H1 (cell line): ENCODE measurements at regions not wholly inside any gene's neighbourhood (a gene's known extent, or its start where the extent isn't known, plus 50 kb on each side); places are given as distances from the start of the nearest gene placed in this dataset.

Experiments
- CTCF ChIA-PET: fragments of 300-600 bp; sonication (Branson Sonifier 250); formaldehyde crosslinking; loops from one replicate; lab custom pipeline; 2021; ENCODE audit not compliant: partially characterized antibody; lab: Charles Lee
- POLR2A ChIA-PET: fragments of 300-600 bp; sonication (Branson Sonifier 250); formaldehyde crosslinking; loops from one replicate; lab custom pipeline; 2021; ENCODE audit warnings: inconsistent platforms; ENCODE audit not compliant: partially characterized antibody; lab: Charles Lee
- DNase-seq, 2 experiments: peaks; one replicate each; pipeline versions ENCODE4 v3.0.0 to v3.0.0-alpha.2; 2010 to 2022; ENCODE audit warnings: low spot score in 2 of 2, low read depth in 1 of 2, mixed read lengths in 1 of 2
- FAIRE-seq: peaks from 2 replicates; lab custom pipeline; 2011; peaks lifted over from hg19 to GRCh38; lab: Jason Lieb, UNC
- H2AFZ ChIP-seq: 2 replicates; pipeline ENCODE4 v1.8.1; 2012; ENCODE audit warnings: low read length, inconsistent platforms
- H2AK5ac ChIP-seq: 2 replicates; pipeline ENCODE4 v1.6.1; 2013; ENCODE audit warnings: low read depth, low read length
- H2BK120ac ChIP-seq: replicated peaks from 2 replicates; pipeline ENCODE3; 2013; ENCODE audit warnings: low read depth, low read length, inconsistent platforms
- H2BK12ac ChIP-seq: 2 replicates; pipeline ENCODE4 v1.6.1; 2013; ENCODE audit warnings: low read depth, low read length
- H2BK15ac ChIP-seq: 2 replicates; pipeline ENCODE4 v1.6.1; 2013; ENCODE audit warnings: low read length
- H2BK20ac ChIP-seq: 2 replicates; pipeline ENCODE4 v1.6.1; 2013; ENCODE audit warnings: low read length
- H2BK5ac ChIP-seq: 2 replicates; pipeline ENCODE4 v1.6.1; 2013; ENCODE audit warnings: low read depth, low read length
- H3K14ac ChIP-seq: 2 replicates; pipeline ENCODE4 v1.6.1; 2013; ENCODE audit warnings: inconsistent platforms; ENCODE audit not compliant: insufficient read length
- H3K18ac ChIP-seq: 2 replicates; pipeline ENCODE4 v1.6.1; 2013; ENCODE audit warnings: low read length; ENCODE audit errors: extremely low read depth
- H3K23ac ChIP-seq: 2 replicates; pipeline ENCODE4 v1.6.1; 2013; ENCODE audit warnings: inconsistent platforms; ENCODE audit not compliant: insufficient read length
- H3K23me2 ChIP-seq: 2 replicates; pipeline ENCODE4 v1.6.1; 2013; ENCODE audit warnings: low read depth, low read length
- H3K27ac ChIP-seq: 2 replicates; pipeline ENCODE4 v1.6.1; 2011; ENCODE audit warnings: low read depth, low read length, inconsistent platforms
- H3K27me3 ChIP-seq, 4 experiments: replicated peaks in 1 of 4; 1 replicate in 1 of 4; 2 replicates in 3 of 4; pipeline versions ENCODE4 v1.6.1 to v1.8.1; 2011 to 2013; ENCODE audit warnings: low read length in 3 of 4, mild to moderate bottlenecking in 3 of 4, inconsistent platforms in 2 of 4, mixed read lengths in 2 of 4, moderate library complexity in 1 of 4; ENCODE audit not compliant: control insufficient read depth in 3 of 4, insufficient read depth in 3 of 4; ENCODE audit errors: extremely low read depth in 1 of 4
- H3K36me3 ChIP-seq, 4 experiments: 2 replicates each; pipeline versions ENCODE4 v1.6.1 to v1.8.1; 2011 to 2013; ENCODE audit warnings: mild to moderate bottlenecking in 4 of 4, low read length in 3 of 4, moderate library complexity in 2 of 4, control low read depth in 1 of 4, inconsistent platforms in 1 of 4; ENCODE audit not compliant: insufficient read depth in 4 of 4, control insufficient read depth in 2 of 4
- H3K4ac ChIP-seq: replicated peaks from 2 replicates; pipeline ENCODE3; 2013; ENCODE audit warnings: low read length, low read depth, mixed read lengths, inconsistent platforms; ENCODE audit not compliant: insufficient read length
- H3K4me1 ChIP-seq, 4 experiments: replicated peaks in 1 of 4; 1 replicate in 1 of 4; 2 replicates in 3 of 4; pipeline versions ENCODE4 v1.6.1 to v1.8.1; 2011 to 2013; ENCODE audit warnings: low read length in 3 of 4, inconsistent platforms in 2 of 4, mixed read lengths in 1 of 4; ENCODE audit not compliant: insufficient read depth in 4 of 4, control insufficient read depth in 3 of 4
- H3K4me2 ChIP-seq, 2 experiments: 2 replicates each; pipeline versions ENCODE4 v1.6.1 to v1.8.1; 2011 to 2013; ENCODE audit warnings: low read depth in 2 of 2, low read length in 2 of 2, control low read depth in 1 of 2, inconsistent platforms in 1 of 2, mild to moderate bottlenecking in 1 of 2; ENCODE audit not compliant: insufficient read depth in 1 of 2
- H3K4me3 ChIP-seq, 4 experiments: fragments of 200-600, 300-600 bp in 1 of 4; sonication (generic), shearing (Covaris generic), sonication (Bioruptor Twin) in 1 of 4; 2 replicates each; pipeline versions ENCODE4 v1.5.1 to v1.8.1; 2011 to 2016; ENCODE audit warnings: low read length in 4 of 4, low read depth in 3 of 4, control low read depth in 2 of 4, inconsistent platforms in 2 of 4, mild to moderate bottlenecking in 2 of 4, mixed read lengths in 1 of 4, moderate library complexity in 1 of 4; ENCODE audit not compliant: insufficient read depth in 2 of 4; ENCODE audit errors: extremely low read depth in 1 of 4
- H3K56ac ChIP-seq: replicated peaks from 2 replicates; pipeline ENCODE3; 2013; ENCODE audit warnings: low read depth, mild to moderate bottlenecking, mixed read lengths, low read length, inconsistent platforms; ENCODE audit not compliant: insufficient read length
- H3K79me1 ChIP-seq: 2 replicates; pipeline ENCODE4 v1.6.1; 2013; ENCODE audit warnings: low read depth, low read length, control low read depth
- H3K79me2 ChIP-seq, 2 experiments: 2 replicates each; pipeline versions ENCODE4 v1.6.1 to v1.8.1; 2012 to 2013; ENCODE audit warnings: low read length in 2 of 2, mild to moderate bottlenecking in 2 of 2, inconsistent platforms in 1 of 2; ENCODE audit not compliant: insufficient read depth in 2 of 2, control insufficient read depth in 1 of 2
- H3K9ac ChIP-seq, 4 experiments: replicated peaks in 1 of 4; 1 replicate in 1 of 4; 2 replicates in 3 of 4; pipeline versions ENCODE4 v1.6.1 to v1.8.1; 2011 to 2013; ENCODE audit warnings: low read depth in 3 of 4, low read length in 3 of 4, control low read depth in 2 of 4, mild to moderate bottlenecking in 2 of 4, moderate library complexity in 2 of 4, inconsistent platforms in 1 of 4; ENCODE audit errors: extremely low read depth in 1 of 4
- H3K9me3 ChIP-seq, 2 experiments: 2 replicates each; pipeline versions ENCODE4 v1.6.1 to v1.8.1; 2012 to 2013; ENCODE audit warnings: mild to moderate bottlenecking in 2 of 2, moderate library complexity in 2 of 2, control low read depth in 1 of 2, inconsistent platforms in 1 of 2, low read depth in 1 of 2, low read length in 1 of 2, mixed read lengths in 1 of 2; ENCODE audit not compliant: insufficient read depth in 2 of 2
- H4K20me1 ChIP-seq, 2 experiments: replicated peaks in 1 of 2; 2 replicates each; pipeline versions ENCODE3 to v1.8.1; 2011 to 2013; ENCODE audit warnings: inconsistent platforms in 2 of 2, low read length in 2 of 2, mild to moderate bottlenecking in 1 of 2; ENCODE audit not compliant: insufficient read depth in 2 of 2, control insufficient read depth in 1 of 2
- H4K5ac ChIP-seq: 2 replicates; pipeline ENCODE4 v1.6.1; 2013; ENCODE audit warnings: low read length, low read depth, mixed read lengths, inconsistent platforms; ENCODE audit not compliant: insufficient read length
- H4K8ac ChIP-seq: 2 replicates; pipeline ENCODE4 v1.8.0; 2013; ENCODE audit warnings: mild to moderate bottlenecking, moderate library complexity, low read length, inconsistent platforms; ENCODE audit not compliant: insufficient read depth; ENCODE audit errors: extremely low read depth
- H4K91ac ChIP-seq: replicated peaks from 2 replicates; pipeline ENCODE3; 2013; ENCODE audit warnings: low read length, mixed read lengths, inconsistent platforms; ENCODE audit not compliant: insufficient read length
- BRCA1 ChIP-seq: IDR thresholded peaks from 2 replicates; pipeline ENCODE4 v1.6.1; 2012; ENCODE audit warnings: low read depth, low read length, improper control_type of control experiment
- CREB1 ChIP-seq: IDR thresholded peaks from 2 replicates; pipeline ENCODE4 v1.6.1; 2012; ENCODE audit warnings: inconsistent platforms
- EP300 ChIP-seq, 2 experiments: IDR thresholded peaks; 1 replicate in 1 of 2; 2 replicates in 1 of 2; pipeline ENCODE4 v1.6.1; 2011 to 2012; ENCODE audit warnings: low read depth in 2 of 2, low read length in 2 of 2, mild to moderate bottlenecking in 2 of 2, borderline replicate concordance in 1 of 2, inconsistent platforms in 1 of 2, moderate library complexity in 1 of 2
- EZH2 ChIP-seq: fragments of 200-600 bp; sonication (generic); IDR thresholded peaks from 2 replicates; pipeline ENCODE4 v1.7.1; 2012; ENCODE audit warnings: low read depth, mild to moderate bottlenecking, moderate library complexity, low read length, inconsistent platforms; ENCODE audit not compliant: severe bottlenecking
- POU5F1 ChIP-seq: IDR thresholded peaks from 2 replicates; pipeline ENCODE4 v1.6.1; 2011; ENCODE audit warnings: low read depth, mild to moderate bottlenecking, low read length, moderate library complexity
- RXRA ChIP-seq: IDR thresholded peaks from 2 replicates; pipeline ENCODE4 v1.6.1; 2011; ENCODE audit warnings: low read depth, mild to moderate bottlenecking, low read length, moderate library complexity; ENCODE audit not compliant: insufficient read depth
- SIN3A ChIP-seq, 2 experiments: IDR thresholded peaks in 1 of 2; conservative IDR thresholded peaks in 1 of 2; 2 replicates each; pipeline ENCODE4 v1.6.1; 2011 to 2012; ENCODE audit warnings: low read length in 2 of 2, improper control_type of control experiment in 1 of 2, low read depth in 1 of 2, mild to moderate bottlenecking in 1 of 2
- SIRT6 ChIP-seq: IDR thresholded peaks from one replicate; pipeline ENCODE4 v1.7.1; 2012; ENCODE audit warnings: low read length, inconsistent platforms
- SP1 ChIP-seq: IDR thresholded peaks from 2 replicates; pipeline ENCODE4 v1.6.1; 2011; ENCODE audit warnings: low read depth, low read length
- YY1 ChIP-seq: IDR thresholded peaks from 2 replicates; pipeline ENCODE4 v1.6.1; 2011; ENCODE audit warnings: low read depth, mild to moderate bottlenecking, low read length
- WGBS, 2 experiments: shearing (Covaris generic) in 1 of 2; methylation state at CpG; one replicate each; pipeline versions ENCODE4 v1.1.6 to v1.1.7; 2013 to 2015; ENCODE audit warnings: low lambda C conversion rate in 2 of 2, mixed read lengths in 2 of 2, inconsistent platforms in 1 of 2, low coverage in 1 of 2, missing lambda C conversion rate in 1 of 2; ENCODE audit not compliant: insufficient replicate concordance in 2 of 2, insufficient coverage in 1 of 2, insufficient read length in 1 of 2; ENCODE audit errors: extremely low coverage in 1 of 2, missing lambda C conversion rate in 1 of 2; 5-methylcytosine and 5-hydroxymethylcytosine counted together

GRCh38 chr5:116787570-116787969, 212.9 kb upstream of the SEMA6A start:
- Histone ChIP-seq H2BK12ac (no peak overlapping the region), H3K9ac (no peak overlapping the region), H3K79me1 (no peaks in the 10 kb centered on the region), H3K14ac (no peak overlapping the region), H3K56ac (no peak overlapping the region), H3K4me3 (no peak overlapping the region), H3K18ac (no peak overlapping the region), H4K5ac (no peak overlapping the region), H2AFZ (no peak overlapping the region), H3K23me2 (no peaks in the 10 kb centered on the region), H3K4ac (no peak overlapping the region), H4K20me1 (no peaks in the 10 kb centered on the region), H2BK120ac (no peak overlapping the region), H3K4me1 (peaks cover 0 to 2% (median 0%) of the 10 kb centered on the region in 4 experiments; a peak in 1 of 7 replicates), H2BK20ac (no peak overlapping the region), H2BK15ac (no peak overlapping the region), H3K27ac (no peak overlapping the region), H2BK5ac (no peak overlapping the region), H3K27me3 (no peaks in the 10 kb centered on the region), H3K23ac (no peak overlapping the region), H3K36me3 (no peaks in the 10 kb centered on the region; a peak in 1 of 8 replicates), H3K79me2 (no peaks in the 10 kb centered on the region), H4K8ac (no peak overlapping the region), H3K4me2 (no peak overlapping the region), H2AK5ac (no peak overlapping the region), H4K91ac (no peak overlapping the region), H3K9me3 (peaks cover 7 to 8% of the 10 kb centered on the region in 2 experiments; a peak in 3 of 4 replicates)
- TF ChIP-seq EZH2 = no peak
- TF ChIP-seq SIRT6 = no peak
- no peak for TF ChIP-seq SIN3A (conservative IDR thresholded peaks at IDR 0.05 in 1 of 2, IDR thresholded peaks at IDR 0.05 in 1 of 2; ENCODE audit: low read depth in 1 of 2, low read length in 2 of 2)
- no peak for TF ChIP-seq YY1
- no peak for TF ChIP-seq EP300 (IDR thresholded peaks at IDR 0.05; ENCODE audit: borderline replicate concordance in 1 of 2, low read depth in 2 of 2, low read length in 2 of 2)
- TF ChIP-seq RXRA = no peak
- no peak for TF ChIP-seq BRCA1
- TF ChIP-seq SP1 = no peak
- TF ChIP-seq POU5F1 = no peak
- TF ChIP-seq CREB1 = no peak
- ChIA-PET CTCF (interaction anchor here (1.1 kb wide), 1 partner anchor 124 kb away, joined by 3 read pairs; no protein-coding TSS in a partner anchor), POLR2A (interaction anchor here (0.6 kb wide), 1 partner anchor 332 kb away, joined by 3 read pairs; no protein-coding TSS in a partner anchor)
- DNase-seq = no peak
- 95% methylated on average over 2 of the region's 2 CpGs; no CpG with 5 or more reads in 1 of the 2 experiments for WGBS, 2 experiments
- no peak for FAIRE-seq
